ENCODE measurements at regions not wholly inside any gene's neighbourhood (a gene's known extent, or its start where the extent isn't known, plus 50 kb on each side); places are given as distances from the start of the nearest gene placed in this dataset.

DNA sequence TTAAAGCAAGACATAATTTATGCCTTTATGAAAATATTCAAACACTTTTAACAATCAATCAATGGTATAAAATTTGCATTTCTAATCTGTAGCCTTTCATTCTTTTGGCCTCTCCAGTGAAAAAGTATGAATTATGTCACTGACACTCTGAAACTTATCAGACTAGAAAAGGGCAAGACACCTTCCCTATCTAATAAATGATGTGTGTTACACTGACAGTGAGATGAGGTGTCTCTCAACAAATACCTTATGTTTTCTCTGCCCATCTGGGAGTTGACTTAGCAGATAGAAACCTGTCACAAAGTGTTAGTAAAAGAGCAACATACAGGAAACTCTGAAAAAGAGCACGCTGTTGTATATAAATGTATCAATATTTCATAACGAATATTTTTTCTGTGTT is 94.2 kb upstream of the TECRL start:
- in situ Hi-C loops (cut with MboI; ENCODE audit: low sequenced_read_pairs) = no loop called here

DNA sequence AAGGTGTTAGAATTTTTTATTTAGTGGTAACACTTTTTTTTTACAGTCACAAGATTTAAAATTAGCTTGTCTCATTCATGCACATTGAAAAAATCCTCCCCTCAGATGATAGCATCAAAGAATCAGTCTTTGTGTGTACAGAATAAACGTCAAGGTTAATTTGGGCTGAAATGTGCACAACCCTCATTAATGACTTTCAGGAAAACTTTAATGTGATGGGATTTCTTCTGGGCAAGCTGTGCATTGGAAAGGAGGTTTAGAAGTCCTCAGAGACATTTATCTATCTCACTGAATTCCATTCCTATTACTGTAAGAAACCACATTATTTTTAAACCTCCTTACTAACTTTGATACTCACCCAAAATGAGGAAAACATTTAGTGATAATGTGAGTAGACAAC is 88.2 kb upstream of the TECRL start:
- in situ Hi-C loops (cut with MboI; ENCODE audit: low sequenced_read_pairs) = no loop called here

DNA sequence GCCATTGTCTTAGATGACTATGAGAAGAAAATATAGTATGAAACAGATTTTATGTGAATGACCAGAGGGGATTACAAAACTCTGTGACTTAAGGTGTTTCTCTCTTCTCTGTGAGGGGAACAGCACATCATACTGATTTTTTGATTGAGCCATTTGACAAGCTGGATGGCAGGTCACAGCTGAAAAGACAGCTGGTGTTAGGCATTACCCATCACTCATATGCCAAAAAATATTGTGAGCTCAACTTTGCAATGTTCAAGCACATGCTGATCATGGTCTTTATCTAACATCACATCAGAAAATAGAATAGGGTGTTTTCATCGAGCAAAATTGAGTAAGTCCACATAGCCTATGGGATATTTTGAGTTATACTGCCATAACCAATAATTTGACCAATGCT is 86.7 kb upstream of the TECRL start:
- in situ Hi-C loops (cut with MboI; ENCODE audit: low sequenced_read_pairs) = no loop called here

DNA sequence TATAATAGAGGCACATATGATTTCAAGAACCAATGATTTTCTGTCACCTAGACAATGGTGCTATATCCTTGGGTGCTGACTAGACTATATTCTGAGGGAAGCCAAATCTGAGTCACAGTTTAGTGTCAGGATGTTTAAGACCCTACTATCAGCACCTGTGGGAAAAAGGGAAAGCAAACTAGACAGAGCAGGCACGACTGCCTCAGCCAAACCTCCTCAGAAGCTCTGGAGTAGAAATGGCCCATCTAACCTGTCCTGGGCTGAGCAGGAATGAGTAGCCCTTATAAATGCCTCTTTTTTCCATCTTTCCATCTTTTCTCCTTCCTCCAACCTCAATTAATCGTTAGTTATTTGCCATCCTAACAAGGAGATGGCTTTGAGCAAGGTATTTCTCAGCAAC is 80.4 kb upstream of the TECRL start:
- in situ Hi-C loops (cut with MboI; ENCODE audit: low sequenced_read_pairs) = no loop called here

DNA sequence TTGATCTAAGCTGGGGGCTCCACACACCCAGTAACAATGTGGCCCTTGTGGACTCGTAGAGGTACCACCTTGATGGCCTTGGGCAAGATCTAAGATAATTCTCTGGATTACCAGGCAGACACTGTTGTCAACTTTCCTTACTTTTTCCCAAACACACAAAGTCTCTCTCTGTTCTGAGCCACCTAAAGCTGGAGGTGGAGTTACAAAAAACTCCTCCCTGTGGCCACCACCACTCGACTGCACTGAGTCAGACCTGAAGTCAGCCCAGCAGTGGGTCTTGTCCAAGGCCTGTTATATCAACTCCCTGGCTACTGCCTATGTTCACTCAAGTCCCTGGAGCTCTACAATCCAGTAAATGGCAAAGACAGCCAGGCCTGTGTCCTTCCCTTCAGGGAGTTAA is 70.1 kb upstream of the TECRL start:
- in situ Hi-C loops (cut with MboI; ENCODE audit: low sequenced_read_pairs) = no loop called here

DNA sequence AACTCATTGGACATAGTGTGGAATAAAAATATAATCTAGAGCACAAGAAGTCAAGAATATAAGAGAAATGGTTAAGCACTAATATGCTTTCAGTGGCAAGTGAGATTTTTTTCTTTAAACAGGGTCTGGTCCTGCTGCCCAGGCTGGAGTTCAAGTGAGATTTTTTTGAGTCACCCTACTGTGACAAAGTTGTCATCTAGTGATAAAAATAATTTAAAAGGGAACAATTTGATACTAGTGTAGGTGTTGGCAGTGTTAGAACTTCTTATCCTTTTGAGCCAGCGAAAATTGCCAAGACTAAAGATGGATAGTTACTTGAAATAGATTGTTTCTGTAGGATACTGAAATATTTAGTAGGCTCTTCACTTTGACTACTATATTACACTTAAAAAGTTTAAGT is 67.9 kb upstream of the TECRL start:
- in situ Hi-C loops (cut with MboI; ENCODE audit: low sequenced_read_pairs) = no loop called here

DNA sequence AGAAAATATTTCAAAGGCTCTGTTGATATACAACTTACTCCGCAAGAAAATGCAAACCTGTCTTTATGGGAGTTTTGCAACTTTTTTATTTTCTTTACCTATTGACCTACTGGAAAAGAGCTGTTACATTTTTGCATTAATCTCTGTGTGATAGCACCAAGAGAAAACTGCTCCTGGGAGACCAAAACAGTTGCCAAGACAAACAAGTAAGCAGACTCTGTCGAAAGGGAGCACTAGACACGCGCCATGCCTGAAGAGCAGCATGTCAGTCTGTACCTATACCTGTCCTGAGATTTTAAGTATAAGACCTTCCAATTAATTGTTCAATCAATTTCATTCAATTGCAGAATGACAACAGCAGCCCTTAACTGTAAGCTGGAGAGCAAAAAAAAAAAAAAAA is 56.0 kb upstream of the TECRL start:
- in situ Hi-C loops (cut with MboI; ENCODE audit: low sequenced_read_pairs) = no loop called here

DNA sequence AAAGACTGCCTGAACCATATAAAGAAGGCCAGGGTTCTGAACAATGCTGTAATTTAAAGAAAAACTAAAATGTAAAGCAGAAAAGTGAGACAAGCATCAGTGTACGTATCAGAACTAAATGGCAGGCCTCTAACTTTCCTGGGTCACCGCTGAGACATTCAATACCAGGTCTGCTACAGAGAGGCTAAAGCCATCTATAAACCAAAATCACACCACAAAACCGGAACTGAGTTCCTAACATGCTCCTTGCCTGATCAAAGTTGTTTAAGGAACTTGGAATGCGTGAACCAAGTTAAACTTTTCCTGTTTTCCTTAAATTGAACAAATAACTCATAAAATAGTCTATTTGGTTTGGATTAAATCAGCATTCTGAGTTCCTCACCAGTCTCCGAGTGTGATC is 55.3 kb upstream of the TECRL start:
- in situ Hi-C loops (cut with MboI; ENCODE audit: low sequenced_read_pairs) = no loop called here

All from HL-60/S4 (cell line).